Calu3 (cell line): ENCODE measurements at regions not wholly inside any gene's neighbourhood (a gene's known extent, or its start where the extent isn't known, plus 50 kb on each side); places are given as distances from the start of the nearest gene placed in this dataset.

ENCODE experiments used
- BruUV-seq: library from RNA; stranded (reverse); fragments of 400-500 nt; replicated peaks from 2 replicates; lab custom pipeline; 2021; lab: Mats Ljungman, UMichigan
- CTCF ChIA-PET: fragments of 300-600 bp; sonication (Branson Sonifier 250); formaldehyde crosslinking; loops from one replicate; lab custom pipeline; 2022; ENCODE audit warnings: antibody characterized with exemption; lab: Charles Lee
- DNase-seq: peaks from one replicate; pipeline ENCODE4 v3.0.0; 2022
- H3K27ac Mint-ChIP-seq: one replicate; pipeline ENCODE4 v1.8.0; 2022; ENCODE audit warnings: mixed read lengths; ENCODE audit not compliant: unreplicated experiment
- H3K27me3 Mint-ChIP-seq: one replicate; pipeline ENCODE4 v1.8.0; 2022; ENCODE audit warnings: mixed read lengths; ENCODE audit not compliant: unreplicated experiment
- H3K36me3 Mint-ChIP-seq: one replicate; pipeline ENCODE4 v1.8.0; 2022; ENCODE audit warnings: mild to moderate bottlenecking, moderate library complexity, mixed read lengths; ENCODE audit not compliant: insufficient read depth, unreplicated experiment
- H3K4me1 Mint-ChIP-seq: one replicate; pipeline ENCODE4 v1.8.0; 2022; ENCODE audit warnings: mild to moderate bottlenecking, low read depth, mixed read lengths; ENCODE audit not compliant: unreplicated experiment
- H3K4me3 Mint-ChIP-seq: one replicate; pipeline ENCODE4 v1.8.0; 2022; ENCODE audit warnings: mild to moderate bottlenecking, low read depth, moderate library complexity, mixed read lengths; ENCODE audit not compliant: unreplicated experiment
- H3K9me3 Mint-ChIP-seq: one replicate; pipeline ENCODE4 v1.8.0; 2022; ENCODE audit warnings: low read depth, mixed read lengths; ENCODE audit not compliant: unreplicated experiment
- intact Hi-C: fragments of 100-400 bp; cut with micrococcal nuclease; formaldehyde crosslinking; loops from one replicate; pipeline ENCODE4 v1.10.0; 2022; ENCODE audit not compliant: unreplicated experiment
- TF ChIP-seq, protein P1 (sequence below): fragments of 200-600 bp; IDR thresholded peaks from one replicate; pipeline ENCODE4 v1.8.0; 2022; ENCODE audit warnings: antibody characterized with exemption; ENCODE audit not compliant: unreplicated experiment

DNA sequence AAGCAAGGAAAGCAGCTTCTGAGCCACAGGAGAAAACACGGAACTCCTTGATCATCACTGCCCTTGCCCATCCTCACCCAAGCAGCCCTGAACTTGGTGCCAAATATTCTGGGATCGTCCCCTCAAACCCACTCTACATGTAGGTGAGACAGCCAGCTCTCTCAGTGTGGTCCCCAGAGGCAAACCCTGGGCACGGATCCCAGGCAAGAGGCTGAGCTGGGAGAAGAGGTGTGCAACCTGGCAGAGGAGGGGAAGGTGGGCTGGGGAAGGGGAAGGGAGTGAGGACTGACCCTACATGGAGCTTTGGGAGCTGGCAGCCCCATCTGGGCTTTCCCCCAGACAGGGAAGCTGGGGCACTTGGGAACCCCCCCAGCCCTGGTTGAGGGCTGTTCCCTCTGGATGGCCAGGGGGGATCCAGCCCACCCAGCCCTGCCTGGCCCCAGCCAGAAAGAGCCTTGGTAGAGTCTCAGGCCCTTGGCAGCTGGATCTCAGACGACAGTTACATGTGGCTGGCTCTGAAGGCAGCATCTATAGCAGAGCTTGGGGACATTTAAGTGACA is 186.2 kb upstream of the CST7 start:
- no peak for DNase-seq
- intact Hi-C loops = no loop called here
- Mint-ChIP-seq H3K27ac (no peak overlapping the region), H3K36me3 (no peaks in the 10 kb centered on the region), H3K4me3 (no peak overlapping the region), H3K4me1 (no peaks in the 10 kb centered on the region), H3K27me3 (no peaks in the 10 kb centered on the region), H3K9me3 (no peaks in the 10 kb centered on the region)
- TF ChIP-seq, protein P1, sequence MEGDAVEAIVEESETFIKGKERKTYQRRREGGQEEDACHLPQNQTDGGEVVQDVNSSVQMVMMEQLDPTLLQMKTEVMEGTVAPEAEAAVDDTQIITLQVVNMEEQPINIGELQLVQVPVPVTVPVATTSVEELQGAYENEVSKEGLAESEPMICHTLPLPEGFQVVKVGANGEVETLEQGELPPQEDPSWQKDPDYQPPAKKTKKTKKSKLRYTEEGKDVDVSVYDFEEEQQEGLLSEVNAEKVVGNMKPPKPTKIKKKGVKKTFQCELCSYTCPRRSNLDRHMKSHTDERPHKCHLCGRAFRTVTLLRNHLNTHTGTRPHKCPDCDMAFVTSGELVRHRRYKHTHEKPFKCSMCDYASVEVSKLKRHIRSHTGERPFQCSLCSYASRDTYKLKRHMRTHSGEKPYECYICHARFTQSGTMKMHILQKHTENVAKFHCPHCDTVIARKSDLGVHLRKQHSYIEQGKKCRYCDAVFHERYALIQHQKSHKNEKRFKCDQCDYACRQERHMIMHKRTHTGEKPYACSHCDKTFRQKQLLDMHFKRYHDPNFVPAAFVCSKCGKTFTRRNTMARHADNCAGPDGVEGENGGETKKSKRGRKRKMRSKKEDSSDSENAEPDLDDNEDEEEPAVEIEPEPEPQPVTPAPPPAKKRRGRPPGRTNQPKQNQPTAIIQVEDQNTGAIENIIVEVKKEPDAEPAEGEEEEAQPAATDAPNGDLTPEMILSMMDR = no peak
- BruUV-seq = no TSS peak
- CTCF ChIA-PET = no interaction called here

DNA sequence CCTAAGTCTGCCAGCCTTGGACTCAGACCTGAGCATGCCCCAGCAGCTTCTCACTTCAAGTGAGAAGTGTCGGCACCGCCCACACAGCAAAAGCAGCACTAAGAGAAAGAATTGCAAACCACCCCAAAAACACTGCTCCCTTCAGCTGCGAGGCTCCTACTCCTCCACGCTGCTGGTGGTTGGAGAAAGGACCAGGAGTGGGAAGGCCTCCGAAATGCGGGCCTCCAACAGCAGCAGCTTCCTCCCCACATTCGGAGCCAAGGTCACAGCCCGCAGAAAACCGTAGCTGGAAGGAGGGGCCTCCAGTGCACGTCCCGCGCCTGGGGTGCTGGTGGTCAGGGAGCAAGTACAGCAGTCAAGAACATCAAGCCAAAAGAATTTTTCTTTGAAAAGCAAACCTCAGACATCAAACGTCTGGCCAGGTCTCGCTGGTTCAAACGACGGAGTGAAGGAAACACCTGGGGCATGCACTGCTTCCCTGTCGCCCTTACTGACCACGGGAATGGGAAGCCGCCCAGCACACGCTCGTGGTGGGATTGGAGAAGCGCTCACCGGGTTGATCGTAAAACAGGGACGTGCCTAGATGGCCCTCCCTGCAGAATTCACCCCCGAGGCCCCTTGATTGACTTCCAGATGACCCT is 185.6 kb upstream of the CST7 start:
- Mint-ChIP-seq H3K36me3 (no peaks in the 10 kb centered on the region), H3K9me3 (no peaks in the 10 kb centered on the region), H3K27me3 (no peaks in the 10 kb centered on the region), H3K4me1 (no peaks in the 10 kb centered on the region), H3K27ac (no peak overlapping the region), H3K4me3 (no peak overlapping the region)
- no TSS peak for BruUV-seq
- CTCF ChIA-PET = no interaction called here
- TF ChIP-seq, protein P1 = no peak
- DNase-seq = no peak
- intact Hi-C loops = no loop called here

DNA sequence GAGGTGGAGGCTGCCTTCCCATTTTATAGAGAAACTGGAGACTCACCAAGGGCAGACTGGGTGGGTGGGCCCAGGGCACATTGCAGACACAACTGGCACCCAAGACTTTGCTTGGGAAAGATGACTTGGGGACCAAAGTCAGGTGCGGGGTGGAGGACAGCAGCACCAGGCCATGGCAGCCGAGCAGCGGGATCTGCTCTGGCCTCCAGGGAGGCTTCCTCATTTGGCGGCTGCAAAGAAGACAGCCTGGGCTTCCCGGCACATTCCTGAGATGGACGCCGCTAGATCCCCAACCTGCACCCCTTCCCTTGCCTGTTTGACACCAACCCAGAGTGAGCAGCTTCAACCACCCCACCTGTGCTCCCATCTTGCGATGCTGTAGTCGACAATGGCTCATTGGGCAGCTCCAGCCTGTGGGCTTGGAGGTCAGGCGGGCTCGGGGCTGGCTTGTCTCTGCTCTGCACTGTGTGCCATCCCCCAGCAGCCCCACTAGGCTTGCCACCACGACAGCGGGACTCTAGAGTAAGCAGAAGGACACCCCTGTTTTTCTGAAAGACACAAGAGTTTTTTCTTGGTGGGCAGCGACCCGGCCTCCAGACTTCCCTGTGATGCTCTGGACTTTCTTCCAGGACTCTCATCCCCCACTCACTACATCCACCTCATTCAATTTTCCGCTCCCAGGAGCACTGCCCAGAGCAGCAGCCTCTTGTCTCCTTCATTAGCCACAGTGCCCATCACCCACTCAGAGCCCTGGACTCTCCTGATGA is 184.9 kb upstream of the CST7 start:
- Mint-ChIP-seq H3K27ac (no peak overlapping the region), H3K4me1 (no peaks in the 10 kb centered on the region), H3K27me3 (no peaks in the 10 kb centered on the region), H3K4me3 (no peak overlapping the region), H3K36me3 (no peaks in the 10 kb centered on the region), H3K9me3 (no peaks in the 10 kb centered on the region)
- TF ChIP-seq, protein P1 = no peak
- CTCF ChIA-PET = no interaction called here
- no peak for DNase-seq
- intact Hi-C loops = no loop called here
- BruUV-seq = no TSS peak

DNA sequence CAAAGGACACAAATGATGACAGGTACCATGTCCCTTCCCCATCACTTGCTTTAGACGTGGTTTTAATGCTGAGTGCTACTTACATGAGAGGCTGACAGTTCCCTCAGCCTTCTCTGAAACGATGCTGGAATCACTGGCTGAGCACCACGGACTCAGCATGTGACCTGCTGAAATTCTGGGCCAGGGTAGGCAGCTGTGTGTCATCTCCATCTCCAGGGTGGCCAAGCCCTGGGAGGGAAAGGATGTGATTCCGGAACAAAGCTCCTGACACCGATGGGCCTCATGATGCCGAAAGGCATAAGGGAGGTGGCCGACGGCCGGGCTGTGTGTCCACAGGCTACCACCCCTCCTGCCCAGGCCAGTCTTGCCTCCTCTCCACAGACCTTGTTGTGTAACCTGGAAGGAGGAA is 184.3 kb upstream of the CST7 start:
- intact Hi-C loops = no loop called here
- H3K9me3 Mint-ChIP-seq = no peaks in the 10 kb centered on the region
- BruUV-seq = no TSS peak

More for the DNA sequence above, 184.3 kb upstream of the CST7 start:
- Mint-ChIP-seq H3K4me1 (no peaks in the 10 kb centered on the region), H3K27me3 (no peaks in the 10 kb centered on the region), H3K36me3 (no peaks in the 10 kb centered on the region), H3K27ac (no peak overlapping the region), H3K4me3 (no peak overlapping the region)
- no peak for DNase-seq
- CTCF ChIA-PET = no interaction called here
- TF ChIP-seq, protein P1 = no peak
